Epithelial cell of proximal tubule (primary cell): ENCODE measurements at regions not wholly inside any gene's neighbourhood (a gene's known extent, or its start where the extent isn't known, plus 50 kb on each side); places are given as distances from the start of the nearest gene placed in this dataset.
A peak's percentile ranks its signal among the peaks of the same experiment; 100 is the strongest.
"Not testable (repeated sequence)": the region's sequence is repeated elsewhere in the genome, so short reads cannot be mapped to it uniquely, and the experiment has no call there.

ENCODE experiments used
- DNase-seq: peaks from one replicate; pipeline ENCODE4 v3.0.0-alpha.2; 2011; ENCODE audit warnings: low read depth
- H3K4me3 ChIP-seq: 2 replicates; pipeline ENCODE4 v1.5.1; 2011; ENCODE audit warnings: low read depth, mild to moderate bottlenecking, low read length
- TF ChIP-seq, protein P1 (sequence below): conservative IDR thresholded peaks from 2 replicates; pipeline ENCODE4 v1.5.1; 2012; ENCODE audit warnings: low read depth, mild to moderate bottlenecking, low read length

DNA sequence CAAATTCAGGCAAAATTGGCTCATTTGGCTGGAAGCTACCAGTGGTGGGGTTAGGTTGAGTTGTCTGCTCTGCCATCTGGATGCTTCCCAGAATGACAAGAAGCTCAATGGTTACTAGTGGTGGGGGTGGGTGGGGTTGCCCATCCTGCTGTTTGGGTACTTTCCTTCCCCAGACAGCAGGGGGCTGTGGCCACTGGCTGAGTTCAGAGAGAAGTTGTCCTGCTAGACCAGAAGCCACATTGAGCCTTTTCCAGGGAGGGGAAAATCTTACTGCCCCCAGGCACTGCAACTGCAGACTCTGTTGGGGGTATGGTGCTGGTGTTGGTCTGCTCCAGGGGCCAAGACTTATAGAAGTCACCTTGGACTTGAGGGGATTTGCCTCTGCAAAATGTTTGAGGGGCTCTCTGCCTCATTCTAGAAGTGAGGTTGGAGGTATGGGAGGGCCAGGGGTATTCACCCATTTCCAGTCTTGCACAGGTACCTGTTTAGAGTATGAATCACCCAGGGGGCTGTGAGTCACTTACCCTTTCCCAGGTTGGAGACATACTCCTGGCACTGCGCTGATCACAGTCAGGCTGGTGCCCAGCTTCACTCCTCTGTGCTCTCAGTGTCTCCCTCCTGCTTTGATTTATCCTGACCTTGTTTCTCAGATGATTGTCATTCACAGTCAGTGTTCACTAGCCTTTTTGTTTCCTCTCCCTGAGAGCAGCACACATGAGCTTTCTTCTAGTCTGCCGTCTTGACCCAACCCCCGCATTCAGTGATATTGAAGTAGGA lies 89.1 kb upstream of the NEGR1 start:
- TF ChIP-seq, protein P1, sequence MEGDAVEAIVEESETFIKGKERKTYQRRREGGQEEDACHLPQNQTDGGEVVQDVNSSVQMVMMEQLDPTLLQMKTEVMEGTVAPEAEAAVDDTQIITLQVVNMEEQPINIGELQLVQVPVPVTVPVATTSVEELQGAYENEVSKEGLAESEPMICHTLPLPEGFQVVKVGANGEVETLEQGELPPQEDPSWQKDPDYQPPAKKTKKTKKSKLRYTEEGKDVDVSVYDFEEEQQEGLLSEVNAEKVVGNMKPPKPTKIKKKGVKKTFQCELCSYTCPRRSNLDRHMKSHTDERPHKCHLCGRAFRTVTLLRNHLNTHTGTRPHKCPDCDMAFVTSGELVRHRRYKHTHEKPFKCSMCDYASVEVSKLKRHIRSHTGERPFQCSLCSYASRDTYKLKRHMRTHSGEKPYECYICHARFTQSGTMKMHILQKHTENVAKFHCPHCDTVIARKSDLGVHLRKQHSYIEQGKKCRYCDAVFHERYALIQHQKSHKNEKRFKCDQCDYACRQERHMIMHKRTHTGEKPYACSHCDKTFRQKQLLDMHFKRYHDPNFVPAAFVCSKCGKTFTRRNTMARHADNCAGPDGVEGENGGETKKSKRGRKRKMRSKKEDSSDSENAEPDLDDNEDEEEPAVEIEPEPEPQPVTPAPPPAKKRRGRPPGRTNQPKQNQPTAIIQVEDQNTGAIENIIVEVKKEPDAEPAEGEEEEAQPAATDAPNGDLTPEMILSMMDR = peak; percentile 17
- no peak overlapping the region for H3K4me3 ChIP-seq
- DNase-seq = no peak

DNA sequence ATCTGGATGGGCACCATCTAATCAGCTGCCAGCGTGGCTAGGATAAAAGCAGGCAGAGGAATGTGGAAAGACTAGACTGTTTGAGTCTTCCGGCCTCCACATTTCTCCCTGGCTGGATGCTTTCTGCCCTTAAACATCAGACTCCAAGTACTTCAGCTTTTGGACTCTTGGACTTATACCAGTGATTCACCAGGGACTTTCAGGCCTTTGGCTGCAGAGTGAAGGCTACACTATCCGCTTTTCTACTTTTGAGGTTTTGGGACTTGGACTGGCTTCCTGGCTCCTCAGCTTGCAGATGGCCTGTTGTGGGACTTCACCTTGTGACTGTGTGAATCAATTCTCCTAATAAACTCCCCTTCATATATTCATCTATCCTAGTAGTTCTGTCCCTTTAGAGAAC lies 88.5 kb upstream of the NEGR1 start:
- not testable (repeated sequence) for H3K4me3 ChIP-seq, DNase-seq

DNA sequence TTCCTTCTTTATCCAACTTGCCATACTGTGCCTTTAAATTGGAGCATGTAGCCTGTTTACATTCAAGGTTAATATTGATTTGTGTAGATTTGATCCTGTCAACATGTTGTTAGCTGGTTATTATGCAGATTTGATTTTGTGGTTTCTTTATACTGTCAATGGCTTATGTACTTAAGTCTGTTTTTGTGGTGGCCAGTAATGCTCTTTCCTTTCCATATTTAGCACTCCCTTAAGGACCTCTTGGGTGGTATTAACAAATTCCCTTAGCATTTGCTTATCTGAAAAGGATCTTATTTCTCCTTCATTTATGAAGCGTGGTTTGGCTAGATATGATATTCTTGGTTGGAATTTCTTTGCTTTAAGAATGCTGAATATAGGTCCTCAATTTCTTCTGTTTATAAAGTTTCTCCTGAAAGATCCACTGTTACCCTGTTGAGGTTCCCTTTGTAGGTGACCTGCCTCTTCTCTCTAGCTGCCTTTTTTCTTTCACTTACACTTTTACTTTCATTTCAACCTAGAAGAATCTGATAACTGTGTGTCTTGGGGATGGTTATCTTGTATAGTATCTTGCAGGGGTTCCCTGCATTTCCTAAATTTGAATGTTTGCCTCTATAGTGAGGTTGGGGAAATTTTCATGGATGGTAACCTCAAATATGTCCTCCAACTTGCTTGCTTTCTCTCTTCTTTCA lies 86.9 kb upstream of the NEGR1 start:
- no peak for DNase-seq
- TF ChIP-seq, protein P1 = no peak
- H3K4me3 ChIP-seq = no peak overlapping the region

DNA sequence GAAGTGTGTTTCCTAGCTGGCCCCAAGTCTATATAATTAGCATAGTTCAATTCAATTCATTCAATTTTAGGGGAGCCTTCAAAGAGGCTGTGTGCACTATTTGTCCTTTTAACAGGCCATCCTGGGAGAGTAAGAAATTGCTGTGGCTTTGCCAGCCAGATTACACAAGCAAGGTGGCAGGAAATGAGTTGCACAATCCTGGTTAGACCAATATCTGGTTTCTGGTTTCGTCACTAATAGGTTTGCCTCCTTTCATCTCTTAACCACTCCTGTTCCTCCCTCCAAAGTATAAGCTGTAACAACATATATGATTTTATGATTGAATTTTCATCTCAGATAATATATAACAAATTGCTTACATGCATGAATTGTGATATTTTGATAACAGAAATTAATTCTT lies 84.1 kb upstream of the NEGR1 start:
- peak; percentile 46 for DNase-seq
- TF ChIP-seq, protein P1 = no peak
- H3K4me3 ChIP-seq = no peak overlapping the region

DNA sequence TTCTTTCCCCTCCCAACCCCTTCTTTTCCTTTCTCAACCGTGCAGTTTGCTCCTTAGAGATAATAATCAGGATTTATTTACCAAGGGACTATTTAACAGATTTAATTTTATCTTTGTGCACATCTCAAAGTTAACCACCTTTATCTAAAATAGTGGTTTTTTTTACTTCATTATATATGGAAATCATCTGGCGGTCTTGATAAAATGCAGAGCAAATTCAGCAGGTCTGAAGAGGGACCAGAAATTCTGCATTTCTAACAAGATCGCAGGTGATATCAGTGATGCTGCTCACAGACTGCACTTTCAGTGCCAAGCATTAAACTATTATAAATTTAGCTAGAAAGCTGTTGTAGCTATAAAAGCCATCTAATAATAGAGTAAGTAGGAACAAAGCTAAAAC lies 83.4 kb upstream of the NEGR1 start:
- TF ChIP-seq, protein P1 = no peak
- DNase-seq = no peak
- H3K4me3 ChIP-seq = no peak overlapping the region

DNA sequence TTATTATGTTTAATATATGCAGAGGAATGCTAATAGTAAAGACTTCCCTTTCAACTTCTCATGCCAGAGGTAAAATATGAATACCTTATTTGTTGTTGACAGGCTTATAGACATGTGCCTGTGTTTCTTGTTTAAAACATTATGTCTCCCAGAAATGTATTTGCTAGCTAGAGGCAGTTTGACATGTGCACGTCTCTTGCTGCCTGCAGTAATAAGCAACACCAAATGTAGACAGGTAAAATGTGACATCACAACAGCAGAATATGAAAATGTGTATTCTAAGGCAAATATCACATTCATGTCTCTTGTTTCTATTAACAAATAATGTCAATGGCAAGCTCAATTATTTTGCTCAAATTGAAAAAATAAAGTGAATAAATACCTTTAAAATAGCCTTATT lies 80.2 kb upstream of the NEGR1 start:
- no peak for DNase-seq
- no peak overlapping the region for H3K4me3 ChIP-seq
- TF ChIP-seq, protein P1 = no peak

DNA sequence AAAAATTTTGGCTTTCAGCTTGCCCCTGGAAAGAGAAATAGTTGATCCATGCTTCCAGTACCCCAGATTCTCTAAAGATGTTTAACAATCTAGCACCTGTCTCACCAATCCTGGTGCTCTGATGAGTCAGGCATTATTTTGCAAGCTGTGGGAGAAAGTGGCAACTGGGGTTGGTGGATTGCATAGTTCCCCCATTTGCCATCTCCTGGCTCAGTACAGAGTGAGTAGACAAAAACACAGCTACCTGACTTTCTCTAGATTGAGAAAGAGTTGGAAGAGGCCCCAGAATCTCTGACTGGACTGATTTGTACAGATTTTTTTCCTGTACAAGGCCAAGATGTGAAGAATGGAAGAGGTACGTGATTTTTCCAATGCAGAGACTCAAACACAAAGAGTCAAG lies 75.1 kb upstream of the NEGR1 start:
- no peak overlapping the region for H3K4me3 ChIP-seq
- no peak for DNase-seq
- TF ChIP-seq, protein P1 = no peak
